ENCODE measurements at regions not wholly inside any gene's neighbourhood (a gene's known extent, or its start where the extent isn't known, plus 50 kb on each side); places are given as distances from the start of the nearest gene placed in this dataset.

DNA sequence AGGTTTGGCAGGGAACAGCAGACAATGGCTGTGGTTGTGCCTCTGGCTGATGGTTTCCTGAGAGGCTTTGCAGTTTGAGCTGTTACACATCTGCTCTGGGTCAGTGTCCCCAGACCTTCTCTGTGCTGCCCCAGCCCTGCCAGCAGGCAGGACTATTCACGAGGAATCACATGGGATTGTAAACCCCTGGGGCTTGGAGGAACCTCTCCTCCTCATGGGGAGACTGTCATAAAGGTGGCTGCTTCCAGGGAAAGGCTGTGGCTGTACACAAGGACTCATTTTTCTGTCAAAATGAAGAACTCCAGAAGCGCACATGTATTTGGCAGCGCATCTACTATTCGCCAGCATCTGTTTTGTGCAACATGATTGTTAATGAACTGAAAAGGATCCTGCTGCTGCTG is 142.6 kb upstream of the CYP1B1 start:
- TF ChIP-seq, protein P1, sequence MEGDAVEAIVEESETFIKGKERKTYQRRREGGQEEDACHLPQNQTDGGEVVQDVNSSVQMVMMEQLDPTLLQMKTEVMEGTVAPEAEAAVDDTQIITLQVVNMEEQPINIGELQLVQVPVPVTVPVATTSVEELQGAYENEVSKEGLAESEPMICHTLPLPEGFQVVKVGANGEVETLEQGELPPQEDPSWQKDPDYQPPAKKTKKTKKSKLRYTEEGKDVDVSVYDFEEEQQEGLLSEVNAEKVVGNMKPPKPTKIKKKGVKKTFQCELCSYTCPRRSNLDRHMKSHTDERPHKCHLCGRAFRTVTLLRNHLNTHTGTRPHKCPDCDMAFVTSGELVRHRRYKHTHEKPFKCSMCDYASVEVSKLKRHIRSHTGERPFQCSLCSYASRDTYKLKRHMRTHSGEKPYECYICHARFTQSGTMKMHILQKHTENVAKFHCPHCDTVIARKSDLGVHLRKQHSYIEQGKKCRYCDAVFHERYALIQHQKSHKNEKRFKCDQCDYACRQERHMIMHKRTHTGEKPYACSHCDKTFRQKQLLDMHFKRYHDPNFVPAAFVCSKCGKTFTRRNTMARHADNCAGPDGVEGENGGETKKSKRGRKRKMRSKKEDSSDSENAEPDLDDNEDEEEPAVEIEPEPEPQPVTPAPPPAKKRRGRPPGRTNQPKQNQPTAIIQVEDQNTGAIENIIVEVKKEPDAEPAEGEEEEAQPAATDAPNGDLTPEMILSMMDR (IDR thresholded peaks at IDR 0.05) = no peak
- no peak for TF ChIP-seq POLR2A (IDR thresholded peaks at IDR 0.05)
